Breast epithelium (tissue), 4 donors: ENCODE measurements at regions not wholly inside any gene's neighbourhood (a gene's known extent, or its start where the extent isn't known, plus 50 kb on each side); places are given as distances from the start of the nearest gene placed in this dataset.

ENCODE experiments used
- DNase-seq, 2 donors: peaks; one replicate each; pipeline ENCODE4 v3.0.0-alpha.2; 2019; ENCODE audit warnings: low spot score in 2 of 2
- H3K27ac ChIP-seq, 2 donors: fragments of 200-600 bp; sonication (generic) in 1 of 2; one replicate each; pipeline ENCODE4 v1.5.1; 2016 to 2019; ENCODE audit warnings: mild to moderate bottlenecking in 1 of 2
- H3K27me3 ChIP-seq, 2 donors: fragments of 200-600 bp; sonication (generic) in 1 of 2; one replicate each; pipeline versions ENCODE4 v1.5.1 to v1.6.0; 2017 to 2019; ENCODE audit warnings: control low read depth in 1 of 2, mild to moderate bottlenecking in 1 of 2
- H3K36me3 ChIP-seq: fragments of 200-600 bp; one replicate; pipeline ENCODE4 v1.5.1; 2019
- H3K4me1 ChIP-seq, 2 donors: fragments of 200-600 bp; sonication (generic); one replicate each; pipeline ENCODE4 v1.5.1; 2016 to 2019; ENCODE audit warnings: control low read depth in 1 of 2
- H3K4me3 ChIP-seq, 3 donors: fragments of 200-600 bp; sonication (generic); 1 replicate in 2 of 3; 2 replicates in 1 of 3; pipeline ENCODE4 v1.5.1; 2016 to 2019; ENCODE audit warnings: mild to moderate bottlenecking in 3 of 3, moderate library complexity in 2 of 3
- H3K9me3 ChIP-seq, 2 donors: fragments of 200-600 bp; sonication (generic) in 1 of 2; one replicate each; pipeline ENCODE4 v1.5.1; 2016 to 2019; ENCODE audit warnings: control low read depth in 1 of 2
- CTCF ChIP-seq, 3 donors: fragments of 450-650 bp; IDR thresholded peaks; one replicate each; pipeline ENCODE4 v1.5.1; 2016 to 2017; ENCODE audit warnings: antibody characterized with exemption in 3 of 3, mild to moderate bottlenecking in 3 of 3, moderate library complexity in 3 of 3
- POLR2A ChIP-seq: fragments of 450-650 bp; IDR thresholded peaks from one replicate; pipeline ENCODE4 v1.6.1; 2016; ENCODE audit warnings: antibody characterized with exemption, mild to moderate bottlenecking, moderate library complexity
- POLR2AphosphoS5 ChIP-seq, 3 donors: sonication (generic); formaldehyde crosslinking; IDR thresholded peaks; one replicate each; pipeline ENCODE4 v1.6.1; 2017; ENCODE audit warnings: antibody characterized with exemption in 3 of 3
- intact Hi-C: fragments of 100-400 bp; cut with DNase I; formaldehyde crosslinking; loops from one replicate; pipeline ENCODE4 v1.15.1; 2023; ENCODE audit warnings: low total_unique reads

GRCh38 chr2:121099329-121100290, 185.4 kb downstream of the TFCP2L1 start:
- Histone ChIP-seq H3K4me1 (no peaks in the 10 kb centered on the region), H3K9me3 (no peaks in the 10 kb centered on the region), H3K27ac (no peak overlapping the region), H3K4me3 (no peak overlapping the region), H3K36me3 (no peaks in the 10 kb centered on the region), H3K27me3 (no peaks in the 10 kb centered on the region)
- DNase-seq = no peak
- no peak for TF ChIP-seq POLR2AphosphoS5 (IDR thresholded peaks at IDR 0.05)
- TF ChIP-seq CTCF (IDR thresholded peaks at IDR 0.05) = peak in 1 of 3 donors; percentile 10
- intact Hi-C loops = no loop called here

GRCh38 chr2:121101093-121101715, 183.8 kb downstream of the TFCP2L1 start:
- TF ChIP-seq CTCF (IDR thresholded peaks at IDR 0.05) (no peak), POLR2AphosphoS5 (IDR thresholded peaks at IDR 0.05) (no peak), POLR2A (no peak)
- no peaks in the 10 kb centered on the region for H3K27me3 ChIP-seq
- H3K4me3 ChIP-seq = no peak overlapping the region
- no peak overlapping the region for H3K27ac ChIP-seq
- intact Hi-C loops = no loop called here
- no peak for DNase-seq
- no peaks in the 10 kb centered on the region for H3K9me3 ChIP-seq
- H3K36me3 ChIP-seq = no peaks in the 10 kb centered on the region
- no peaks in the 10 kb centered on the region for H3K4me1 ChIP-seq

- DNase-seq = no peak
- Histone ChIP-seq H3K9me3 (no peaks in the 10 kb centered on the region), H3K4me3 (no peak overlapping the region), H3K27ac (no peak overlapping the region), H3K36me3 (no peaks in the 10 kb centered on the region), H3K27me3 (no peaks in the 10 kb centered on the region), H3K4me1 (no peaks in the 10 kb centered on the region)
- intact Hi-C loops = no loop called here
- TF ChIP-seq POLR2A (no peak), CTCF (IDR thresholded peaks at IDR 0.05) (no peak), POLR2AphosphoS5 (IDR thresholded peaks at IDR 0.05) (no peak)
Measured at GRCh38 chr2:121102941-121103340, 182.1 kb downstream of the TFCP2L1 start.

GRCh38 chr2:121103960-121104359, 181.0 kb downstream of the TFCP2L1 start:
- no peaks in the 10 kb centered on the region for H3K4me1 ChIP-seq
- no peak overlapping the region for H3K4me3 ChIP-seq
- no peak for DNase-seq
- H3K27me3 ChIP-seq = no peaks in the 10 kb centered on the region
- no peak for TF ChIP-seq CTCF (IDR thresholded peaks at IDR 0.05)
- TF ChIP-seq POLR2AphosphoS5 (IDR thresholded peaks at IDR 0.05) = no peak
- TF ChIP-seq POLR2A = no peak
- H3K27ac ChIP-seq = no peak overlapping the region
- no peaks in the 10 kb centered on the region for H3K9me3 ChIP-seq
- intact Hi-C loops = no loop called here
- H3K36me3 ChIP-seq = no peaks in the 10 kb centered on the region

- H3K4me3 ChIP-seq = no peak overlapping the region
Measured at GRCh38 chr2:121104721-121105141, 180.3 kb downstream of the TFCP2L1 start.

More at GRCh38 chr2:121104721-121105141, 180.3 kb downstream of the TFCP2L1 start:
- no peaks in the 10 kb centered on the region for H3K9me3 ChIP-seq
- no peaks in the 10 kb centered on the region for H3K4me1 ChIP-seq
- no peak for TF ChIP-seq POLR2AphosphoS5 (IDR thresholded peaks at IDR 0.05)
- no peak for TF ChIP-seq CTCF (IDR thresholded peaks at IDR 0.05)
- no peak for TF ChIP-seq POLR2A
- intact Hi-C loops = no loop called here
- DNase-seq = no peak
- H3K27ac ChIP-seq = no peak overlapping the region
- no peaks in the 10 kb centered on the region for H3K36me3 ChIP-seq
- H3K27me3 ChIP-seq = no peaks in the 10 kb centered on the region
